ENCODE measurements at regions not wholly inside any gene's neighbourhood (a gene's known extent, or its start where the extent isn't known, plus 50 kb on each side); places are given as distances from the start of the nearest gene placed in this dataset.

GRCh38 chr2:120920454-120921148 is 184.9 kb downstream of the GLI2 start:
- TF ChIP-seq EZH2phosphoT487 (IDR thresholded peaks at IDR 0.05; ENCODE audit: borderline replicate concordance, low read length): no peak
- TF ChIP-seq CTCF (conservative IDR thresholded peaks at IDR 0.05; ENCODE audit: low read depth, low read length): no peak

Data from PC-3 (cell line).